CD14-positive monocyte (primary cell): ENCODE measurements at regions not wholly inside any gene's neighbourhood (a gene's known extent, or its start where the extent isn't known, plus 50 kb on each side); places are given as distances from the start of the nearest gene placed in this dataset.

Source experiments
- DNase-seq, 3 donors: peaks; one replicate each; pipeline ENCODE4 v3.0.0-alpha.2; 2011 to 2022
- H2AFZ ChIP-seq: 2 replicates; pipeline ENCODE4 v1.6.0; 2012; ENCODE audit warnings: mild to moderate bottlenecking, low read depth, low read length, inconsistent platforms; ENCODE audit not compliant: insufficient read depth, poor library complexity, severe bottlenecking
- H3K27ac ChIP-seq, 2 donors: 1 replicate in 1 of 2; 2 replicates in 1 of 2; pipeline ENCODE4 v1.5.1; 2012 to 2013; ENCODE audit warnings: low read length in 2 of 2, control low read depth in 1 of 2, inconsistent platforms in 1 of 2, low read depth in 1 of 2, mild to moderate bottlenecking in 1 of 2
- H3K27me3 ChIP-seq, 2 donors: one replicate each; pipeline versions ENCODE4 v1.6.0 to v1.6.1; 2011 to 2013; ENCODE audit warnings: low read length in 2 of 2; ENCODE audit not compliant: control insufficient read depth in 2 of 2, insufficient read depth in 2 of 2
- H3K36me3 ChIP-seq, 2 donors: replicated peaks in 1 of 2; 1 replicate in 1 of 2; 2 replicates in 1 of 2; pipeline versions ENCODE4 v1.5.1 to v1.6.1; 2012 to 2013; ENCODE audit warnings: low read length in 2 of 2, control low read depth in 1 of 2, inconsistent platforms in 1 of 2, mild to moderate bottlenecking in 1 of 2; ENCODE audit not compliant: insufficient read depth in 2 of 2, control insufficient read depth in 1 of 2
- H3K4me1 ChIP-seq, 2 donors: 1 replicate in 1 of 2; 2 replicates in 1 of 2; pipeline versions ENCODE4 v1.5.1 to v1.6.1; 2012 to 2013; ENCODE audit warnings: low read length in 2 of 2, control low read depth in 1 of 2, inconsistent platforms in 1 of 2, mild to moderate bottlenecking in 1 of 2, moderate library complexity in 1 of 2; ENCODE audit not compliant: insufficient read depth in 2 of 2, control insufficient read depth in 1 of 2
- H3K4me2 ChIP-seq: replicated peaks from 2 replicates; pipeline ENCODE3; 2012; ENCODE audit warnings: low read length, moderate library complexity, mild to moderate bottlenecking; ENCODE audit not compliant: poor library complexity, severe bottlenecking; ENCODE audit errors: extremely low read depth
- H3K4me3 ChIP-seq, 3 experiments: fragments of 200-600 bp in 1 of 3; sonication (generic) in 1 of 3; replicated peaks in 1 of 3; 1 replicate in 2 of 3; 2 replicates in 1 of 3; pipeline ENCODE4 v1.5.1; 2011 to 2013; ENCODE audit warnings: low read length in 3 of 3, mild to moderate bottlenecking in 3 of 3, control low read depth in 2 of 3, low read depth in 2 of 3, inconsistent platforms in 1 of 3, moderate library complexity in 1 of 3
- H3K79me2 ChIP-seq: 2 replicates; pipeline ENCODE4 v1.6.0; 2012; ENCODE audit warnings: mild to moderate bottlenecking, control low read depth, inconsistent platforms, low read length, moderate library complexity; ENCODE audit not compliant: insufficient read depth
- H3K9ac ChIP-seq: 2 replicates; pipeline ENCODE4 v1.6.0; 2017; ENCODE audit warnings: low read length, mild to moderate bottlenecking; ENCODE audit not compliant: insufficient read depth, poor library complexity, severe bottlenecking
- H3K9me3 ChIP-seq, 2 donors: replicated peaks in 1 of 2; 1 replicate in 1 of 2; 2 replicates in 1 of 2; pipeline versions ENCODE4 v1.5.1 to v1.6.1; 2012 to 2013; ENCODE audit warnings: low read length in 2 of 2, control low read depth in 1 of 2; ENCODE audit not compliant: control insufficient read depth in 1 of 2, insufficient read depth in 1 of 2
- H4K20me1 ChIP-seq: 2 replicates; pipeline ENCODE4 v1.6.0; 2012; ENCODE audit warnings: mild to moderate bottlenecking, low read length, control low read depth, moderate library complexity; ENCODE audit not compliant: insufficient read depth
- H3K27ac Mint-ChIP-seq, 7 donors: one replicate each; pipeline ENCODE4 v1.8.0; 2020; ENCODE audit warnings: mild to moderate bottlenecking in 7 of 7, mixed read lengths in 7 of 7, moderate library complexity in 6 of 7, inconsistent platforms in 2 of 7
- H3K27me3 Mint-ChIP-seq, 3 donors: one replicate each; pipeline ENCODE4 v1.8.0; 2021 to 2022; ENCODE audit warnings: low read depth in 3 of 3, mild to moderate bottlenecking in 3 of 3, mixed read lengths in 3 of 3, moderate library complexity in 3 of 3, inconsistent platforms in 1 of 3
- H3K36me3 Mint-ChIP-seq, 2 donors: one replicate each; pipeline ENCODE4 v1.8.0; 2020; ENCODE audit warnings: mixed read lengths in 2 of 2, inconsistent platforms in 1 of 2, mild to moderate bottlenecking in 1 of 2
- H3K4me1 Mint-ChIP-seq: one replicate; pipeline ENCODE4 v1.8.0; 2020; ENCODE audit warnings: mild to moderate bottlenecking, mixed read lengths
- H3K4me3 Mint-ChIP-seq, 2 donors: one replicate each; pipeline ENCODE4 v1.8.0; 2020; ENCODE audit warnings: mild to moderate bottlenecking in 2 of 2, mixed read lengths in 2 of 2, moderate library complexity in 1 of 2
- H3K9me3 Mint-ChIP-seq, 7 donors: one replicate each; pipeline ENCODE4 v1.8.0; 2020 to 2022; ENCODE audit warnings: mixed read lengths in 7 of 7, mild to moderate bottlenecking in 6 of 7, moderate library complexity in 6 of 7, inconsistent platforms in 2 of 7
- WGBS: methylation state at CpG from one replicate; pipeline ENCODE4 v1.1.5; 2013; ENCODE audit warnings: missing lambda C conversion rate; ENCODE audit not compliant: insufficient coverage; 5-methylcytosine and 5-hydroxymethylcytosine counted together
- intact Hi-C, 2 donors: fragments of 100-400 bp; cut with micrococcal nuclease; formaldehyde crosslinking; loops; one replicate each; pipeline versions ENCODE4 v1.15.0 to v1.15.1; 2023
- TF ChIP-seq, protein P1 (sequence below): fragments of 200-600 bp; IDR thresholded peaks from one replicate; pipeline ENCODE4 v1.8.0; 2022; ENCODE audit warnings: antibody characterized with exemption, mild to moderate bottlenecking

DNA sequence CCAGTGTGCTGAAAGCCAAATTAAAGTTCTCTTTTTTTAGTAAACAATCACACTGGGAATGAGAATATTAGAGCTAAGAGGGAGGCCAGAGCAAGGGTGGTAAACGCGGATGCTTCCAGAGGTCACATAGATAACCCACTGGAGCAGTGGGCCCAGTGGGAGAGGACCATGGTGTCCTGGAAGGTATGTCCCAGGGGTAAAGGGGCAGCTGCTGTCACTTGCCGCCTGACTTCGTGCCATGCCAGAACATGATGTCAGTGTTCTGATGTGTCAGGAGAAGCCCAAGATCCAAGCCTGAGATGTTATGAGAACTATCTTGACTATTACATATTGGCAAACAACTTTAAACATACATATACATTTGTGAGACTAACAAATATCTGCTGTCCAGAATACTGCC lies 211.9 kb upstream of the IL12A start:
- H3K4me1 Mint-ChIP-seq = no peaks in the 10 kb centered on the region
- intact Hi-C loops = no loop called here
- H3K36me3 Mint-ChIP-seq = no peaks in the 10 kb centered on the region
- Histone ChIP-seq H3K9me3 (no peaks in the 10 kb centered on the region), H3K4me1 (no peaks in the 10 kb centered on the region), H3K4me3 (no peak overlapping the region), H4K20me1 (no peaks in the 10 kb centered on the region), H3K27me3 (no peaks in the 10 kb centered on the region), H3K79me2 (no peaks in the 10 kb centered on the region), H2AFZ (no peak overlapping the region), H3K9ac (no peak overlapping the region), H3K36me3 (no peaks in the 10 kb centered on the region), H3K4me2 (no peak overlapping the region), H3K27ac (no peak overlapping the region)
- peaks cover 0 to 2% (median 0%) of the 10 kb centered on the region in 7 donors for H3K9me3 Mint-ChIP-seq
- H3K4me3 Mint-ChIP-seq = no peak overlapping the region
- no peak for DNase-seq
- H3K27ac Mint-ChIP-seq = no peak overlapping the region
- peaks cover 0 to 3% (median 2%) of the 10 kb centered on the region in 3 donors for H3K27me3 Mint-ChIP-seq
- TF ChIP-seq, protein P1, sequence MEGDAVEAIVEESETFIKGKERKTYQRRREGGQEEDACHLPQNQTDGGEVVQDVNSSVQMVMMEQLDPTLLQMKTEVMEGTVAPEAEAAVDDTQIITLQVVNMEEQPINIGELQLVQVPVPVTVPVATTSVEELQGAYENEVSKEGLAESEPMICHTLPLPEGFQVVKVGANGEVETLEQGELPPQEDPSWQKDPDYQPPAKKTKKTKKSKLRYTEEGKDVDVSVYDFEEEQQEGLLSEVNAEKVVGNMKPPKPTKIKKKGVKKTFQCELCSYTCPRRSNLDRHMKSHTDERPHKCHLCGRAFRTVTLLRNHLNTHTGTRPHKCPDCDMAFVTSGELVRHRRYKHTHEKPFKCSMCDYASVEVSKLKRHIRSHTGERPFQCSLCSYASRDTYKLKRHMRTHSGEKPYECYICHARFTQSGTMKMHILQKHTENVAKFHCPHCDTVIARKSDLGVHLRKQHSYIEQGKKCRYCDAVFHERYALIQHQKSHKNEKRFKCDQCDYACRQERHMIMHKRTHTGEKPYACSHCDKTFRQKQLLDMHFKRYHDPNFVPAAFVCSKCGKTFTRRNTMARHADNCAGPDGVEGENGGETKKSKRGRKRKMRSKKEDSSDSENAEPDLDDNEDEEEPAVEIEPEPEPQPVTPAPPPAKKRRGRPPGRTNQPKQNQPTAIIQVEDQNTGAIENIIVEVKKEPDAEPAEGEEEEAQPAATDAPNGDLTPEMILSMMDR = no peak
- WGBS = 93% methylated on average over 4 of the region's 4 CpGs

GRCh38 chr3:159779883-159780282 lies 208.8 kb upstream of the IL12A start:
- Histone ChIP-seq H3K9me3 (no peaks in the 10 kb centered on the region), H3K36me3 (no peaks in the 10 kb centered on the region), H3K79me2 (no peaks in the 10 kb centered on the region), H3K4me3 (no peak overlapping the region), H3K27ac (no peak overlapping the region), H3K4me1 (no peaks in the 10 kb centered on the region), H2AFZ (no peak overlapping the region), H3K27me3 (no peaks in the 10 kb centered on the region), H3K9ac (no peak overlapping the region), H4K20me1 (no peaks in the 10 kb centered on the region), H3K4me2 (no peak overlapping the region)
- 100% methylated on average over 3 of the region's 6 CpGs for WGBS
- Mint-ChIP-seq H3K4me3 (no peak overlapping the region), H3K4me1 (no peaks in the 10 kb centered on the region), H3K27ac (no peak overlapping the region), H3K27me3 (peaks cover 0 to 5% (median 2%) of the 10 kb centered on the region in 3 donors), H3K36me3 (no peaks in the 10 kb centered on the region), H3K9me3 (peaks cover 0 to 2% (median 0%) of the 10 kb centered on the region in 7 donors)
- intact Hi-C loops = no loop called here
- TF ChIP-seq, protein P1 = no peak
- DNase-seq = no peak
